HepG2 (cell line): ENCODE measurements at regions not wholly inside any gene's neighbourhood (a gene's known extent, or its start where the extent isn't known, plus 50 kb on each side); places are given as distances from the start of the nearest gene placed in this dataset.

ENCODE experiments used
- ATAC-seq: fragments of 200-7000 bp; cut with Tn5 transposase; 3 replicates; pipeline ENCODE4 v1.9.1; 2020; ENCODE audit warnings: mild to moderate bottlenecking, moderate library complexity
- BruUV-seq: library from RNA; stranded (reverse); fragments of 400-500 nt; replicated peaks from 2 replicates; lab custom pipeline; 2021; lab: Mats Ljungman, UMichigan
- CTCF ChIA-PET: fragments of 300-600 bp; formaldehyde crosslinking; extraction: SDS; loops from one replicate; lab custom pipeline; 2021; ENCODE audit warnings: low total read pairs, inconsistent platforms, low intra/inter-chr PET ratio; lab: Yijun Ruan, JAX
- POLR2A ChIA-PET: fragments of 350-600 bp; sonication (Branson Sonifier 250); formaldehyde crosslinking; loops from one replicate; lab custom pipeline; 2020; ENCODE audit warnings: antibody characterized with exemption, inconsistent platforms; lab: Yijun Ruan, JAX
- DNase-seq: peaks from one replicate; pipeline ENCODE4 v3.0.0-alpha.2; 2015; ENCODE audit warnings: low spot score
- FAIRE-seq: peaks from 3 replicates; lab custom pipeline; 2011; peaks lifted over from hg19 to GRCh38; lab: Jason Lieb, UNC
- H2AFZ ChIP-seq: one replicate; pipeline ENCODE4 v1.6.1; 2011; ENCODE audit warnings: low read length, inconsistent platforms
- H3K27ac ChIP-seq: fragments of 300-600 bp; 3 replicates; pipeline ENCODE4 v1.8.0; 2011; ENCODE audit warnings: mixed run types, mild to moderate bottlenecking, mixed read lengths, low read length, inconsistent platforms; ENCODE audit not compliant: insufficient read depth; ENCODE audit errors: extremely low read length
- H3K27me3 ChIP-seq, 2 experiments: fragments of 200-600 bp in 1 of 2; 2 replicates in 1 of 2; 3 replicates in 1 of 2; pipeline versions ENCODE4 v1.6.0 to v1.8.0; 2011; ENCODE audit warnings: low read length in 2 of 2, mild to moderate bottlenecking in 2 of 2, moderate library complexity in 2 of 2, inconsistent platforms in 1 of 2; ENCODE audit not compliant: insufficient read depth in 2 of 2, control insufficient read depth in 1 of 2
- H3K36me3 ChIP-seq, 2 experiments: fragments of 200-600 bp in 1 of 2; replicated peaks in 1 of 2; 2 replicates in 1 of 2; 3 replicates in 1 of 2; pipeline versions ENCODE4 v1.5.1 to v1.8.0; 2011; ENCODE audit warnings: low read length in 2 of 2, inconsistent platforms in 1 of 2; ENCODE audit not compliant: insufficient read depth in 2 of 2, control insufficient read depth in 1 of 2
- H3K4me1 ChIP-seq: 2 replicates; pipeline ENCODE4 v1.5.1; 2012; ENCODE audit warnings: low read length, inconsistent platforms; ENCODE audit not compliant: insufficient read depth
- H3K4me2 ChIP-seq: 2 replicates; pipeline ENCODE4 v1.6.0; 2011; ENCODE audit warnings: low read depth, low read length, inconsistent platforms
- H3K4me3 ChIP-seq, 3 experiments: fragments of 200-600 bp in 1 of 3; sonication (generic), shearing (Covaris generic) in 1 of 3; replicated peaks in 1 of 3; 2 replicates each; pipeline ENCODE4 v1.5.1; 2011 to 2016; ENCODE audit warnings: low read length in 3 of 3, inconsistent platforms in 2 of 3, low read depth in 2 of 3, mild to moderate bottlenecking in 2 of 3, control low read depth in 1 of 3, mixed read lengths in 1 of 3; ENCODE audit not compliant: insufficient read depth in 1 of 3
- H3K79me2 ChIP-seq: one replicate; pipeline ENCODE4 v1.6.1; 2011; ENCODE audit warnings: low read length, inconsistent platforms; ENCODE audit not compliant: insufficient read depth
- H3K9ac ChIP-seq: 2 replicates; pipeline ENCODE4 v1.6.0; 2011; ENCODE audit warnings: mild to moderate bottlenecking, low read depth, low read length, inconsistent platforms; ENCODE audit not compliant: insufficient read depth
- H3K9me3 ChIP-seq: 2 replicates; pipeline ENCODE4 v1.5.1; 2012; ENCODE audit warnings: mild to moderate bottlenecking, low read length
- H4K20me1 ChIP-seq: 2 replicates; pipeline ENCODE4 v1.6.0; 2011; ENCODE audit warnings: inconsistent platforms, mild to moderate bottlenecking, low read length, moderate library complexity; ENCODE audit not compliant: insufficient read depth
- BHLHE40 ChIP-seq: IDR thresholded peaks from 2 replicates; pipeline ENCODE4 v1.6.1; 2011; ENCODE audit warnings: low read length, improper control_type of control experiment
- CEBPZ ChIP-seq: IDR thresholded peaks from 2 replicates; pipeline ENCODE4 v1.6.1; 2012; ENCODE audit warnings: low read length, improper control_type of control experiment
- EEA1 ChIP-seq: sonication (generic); formaldehyde crosslinking; IDR thresholded peaks from 2 replicates; pipeline ENCODE4 v1.5.1; 2020; ENCODE audit warnings: mild to moderate bottlenecking, missing genetic modification reagents, borderline replicate concordance
- GMEB2 ChIP-seq: IDR thresholded peaks from 2 replicates; pipeline ENCODE4 v1.6.1; 2016; ENCODE audit warnings: missing biosample characterization, missing genetic modification reagents, low read depth
- MXI1 ChIP-seq: IDR thresholded peaks from 3 replicates; pipeline ENCODE4 v1.6.1; 2012; ENCODE audit warnings: low read depth, low read length, inconsistent platforms, borderline replicate concordance
- RAD21 ChIP-seq: fragments of 450-650 bp; formaldehyde crosslinking; IDR thresholded peaks from 2 replicates; pipeline ENCODE4 v1.5.0; 2020; ENCODE audit warnings: mild to moderate bottlenecking
- SP2 ChIP-seq: sonication (generic); formaldehyde crosslinking; IDR thresholded peaks from 2 replicates; pipeline ENCODE4 v1.5.1; 2020; ENCODE audit warnings: mild to moderate bottlenecking, missing genetic modification reagents
- U2AF2 ChIP-seq: fragments of 200-400 bp; formaldehyde crosslinking; IDR thresholded peaks from 2 replicates; pipeline ENCODE4 v1.6.1; 2017; ENCODE audit warnings: low read depth, mild to moderate bottlenecking, low read length
- ZNF501 ChIP-seq: sonication (generic); formaldehyde crosslinking; IDR thresholded peaks from 2 replicates; pipeline ENCODE4 v1.5.1; 2020; ENCODE audit warnings: mild to moderate bottlenecking, moderate library complexity, missing genetic modification reagents
- WGBS: methylation state at CpG from one replicate; pipeline ENCODE4 v1.1.6; 2017; ENCODE audit warnings: low lambda C conversion rate; 5-methylcytosine and 5-hydroxymethylcytosine counted together
- in situ Hi-C: cut with HindIII; loops from 2 replicates; pipeline ENCODE4 v1.10.0; 2017; ENCODE audit warnings: low pct_unique_long_range_greater_than_20kb; ENCODE audit not compliant: extremely low pct_ligation_motif_present
- intact Hi-C: fragments of 100-400 bp; cut with micrococcal nuclease; formaldehyde crosslinking; loops from one replicate; pipeline ENCODE4 v1.10.0; 2022; ENCODE audit not compliant: unreplicated experiment

- Histone ChIP-seq H2AFZ (no peak overlapping the region), H3K27me3 (no peaks in the 10 kb centered on the region), H3K27ac (no peak overlapping the region), H3K9me3 (no peaks in the 10 kb centered on the region), H3K79me2 (no peaks in the 10 kb centered on the region), H3K4me3 (no peak overlapping the region), H3K4me1 (peaks cover 10% of the 10 kb centered on the region), H3K9ac (no peak overlapping the region), H3K36me3 (no peaks in the 10 kb centered on the region), H4K20me1 (no peaks in the 10 kb centered on the region), H3K4me2 (no peak overlapping the region)
- ATAC-seq (no peak), FAIRE-seq (no peak), DNase-seq (no peak)
- ChIA-PET POLR2A (no interaction called here), CTCF (no interaction called here)
- no TSS peak for BruUV-seq
- intact Hi-C loops = no loop called here
- no peak for TF ChIP-seq U2AF2
- TF ChIP-seq SP2 (CRISPR knock-in tag) = no peak
- WGBS = 91% methylated on average over 1 of the region's 1 CpG
- in situ Hi-C loops = no loop called here
Measured at GRCh38 chr13:33696530-33696929, 121.4 kb upstream of the RFC3 start.

DNA sequence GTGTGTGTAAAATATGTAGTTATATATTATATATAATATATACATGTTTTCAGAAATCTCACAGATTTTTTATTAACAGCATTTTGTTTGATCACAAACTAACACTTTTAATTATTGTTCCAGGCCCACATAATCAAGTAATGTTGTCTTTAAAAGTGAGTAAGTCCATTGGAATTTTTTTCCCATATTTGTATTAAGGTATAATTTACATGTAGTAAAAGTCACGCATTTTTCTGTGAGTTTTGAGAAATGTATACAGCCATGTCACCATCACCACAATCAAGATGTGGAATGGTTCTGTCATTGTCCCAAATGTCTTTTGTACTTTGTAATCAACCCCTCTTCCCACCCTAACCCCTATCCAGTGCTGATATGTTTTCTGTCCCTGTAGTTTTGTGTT lies 120.0 kb upstream of the RFC3 start:
- ATAC-seq (no peak), DNase-seq (no peak), FAIRE-seq (no peak)
- no peaks in the 10 kb centered on the region for H3K36me3 ChIP-seq
- intact Hi-C loops = no loop called here
- in situ Hi-C loops = no loop called here
- 100% methylated on average over 1 of the region's 1 CpG for WGBS
- no peak overlapping the region for H3K4me2 ChIP-seq
- BruUV-seq = no TSS peak
- no peaks in the 10 kb centered on the region for H4K20me1 ChIP-seq
- H3K4me3 ChIP-seq = no peak overlapping the region
- no peak overlapping the region for H3K9ac ChIP-seq
- CTCF ChIA-PET = no interaction called here
- POLR2A ChIA-PET = no interaction called here
- no peak overlapping the region for H2AFZ ChIP-seq
- no peak overlapping the region for H3K27ac ChIP-seq
- peaks cover 10% of the 10 kb centered on the region for H3K4me1 ChIP-seq
- H3K27me3 ChIP-seq = no peaks in the 10 kb centered on the region
- no peaks in the 10 kb centered on the region for H3K79me2 ChIP-seq
- no peaks in the 10 kb centered on the region for H3K9me3 ChIP-seq
- no peak for TF ChIP-seq RAD21
- TF ChIP-seq BHLHE40 = no peak
- TF ChIP-seq ZNF501 (CRISPR knock-in tag) = no peak
- no peak for TF ChIP-seq EEA1
- TF ChIP-seq GMEB2 (CRISPR knock-in tag) = no peak
- no peak for TF ChIP-seq CEBPZ
- TF ChIP-seq MXI1 = no peak
